ENCODE measurements at regions not wholly inside any gene's neighbourhood (a gene's known extent, or its start where the extent isn't known, plus 50 kb on each side); places are given as distances from the start of the nearest gene placed in this dataset.

- DNase-seq (ENCODE audit: low read depth in 2 of 2) = no peak
Observed at GRCh38 chr12:91316161-91316906, 133.7 kb upstream of the DCN start.

- no peak for DNase-seq (ENCODE audit: low read depth in 2 of 2)
Observed at GRCh38 chr12:91311081-91311480, 128.5 kb upstream of the DCN start.

- DNase-seq (ENCODE audit: low read depth in 2 of 2) = no peak
Observed at GRCh38 chr12:91309450-91309849, 126.8 kb upstream of the DCN start.

- DNase-seq (ENCODE audit: low read depth in 2 of 2) = no peak
Observed at GRCh38 chr12:91307957-91308670, 125.5 kb upstream of the DCN start.

- no peak for DNase-seq (ENCODE audit: low read depth in 2 of 2)
Observed at GRCh38 chr12:91290354-91290753, 107.7 kb upstream of the DCN start.

GRCh38 chr12:91289906-91290305 lies 107.3 kb upstream of the DCN start:
- DNase-seq (ENCODE audit: low read depth in 2 of 2) = no peak

- DNase-seq (ENCODE audit: low read depth in 2 of 2) = no peak
Observed at GRCh38 chr12:91289072-91289471, 106.5 kb upstream of the DCN start.

GRCh38 chr12:91287753-91288152 lies 105.1 kb upstream of the DCN start:
- no peak for DNase-seq (ENCODE audit: low read depth in 2 of 2)

- DNase-seq (ENCODE audit: low read depth in 2 of 2) = no peak
Observed at GRCh38 chr12:91278126-91278525, 95.5 kb upstream of the DCN start.

- no peak for DNase-seq (ENCODE audit: low read depth in 2 of 2)
Observed at GRCh38 chr12:91276509-91276908, 93.9 kb upstream of the DCN start.

GRCh38 chr12:91275321-91275720 lies 92.7 kb upstream of the DCN start:
- DNase-seq (ENCODE audit: low read depth in 2 of 2) = no peak

GRCh38 chr12:91274916-91275315 lies 92.3 kb upstream of the DCN start:
- no peak for DNase-seq (ENCODE audit: low read depth in 2 of 2)

- DNase-seq (ENCODE audit: low read depth in 2 of 2) = no peak
Observed at GRCh38 chr12:91273560-91273959, 90.9 kb upstream of the DCN start.

- DNase-seq (ENCODE audit: low read depth in 2 of 2) = no peak
Observed at GRCh38 chr12:91272461-91273063, 89.9 kb upstream of the DCN start.

- no peak for DNase-seq (ENCODE audit: low read depth in 2 of 2)
Observed at GRCh38 chr12:91271185-91271584, 88.6 kb upstream of the DCN start.

GRCh38 chr12:91267039-91267438 lies 84.4 kb upstream of the DCN start:
- no peak for DNase-seq (ENCODE audit: low read depth in 2 of 2)

GRCh38 chr12:91264178-91264577 lies 81.6 kb upstream of the DCN start:
- no peak for DNase-seq (ENCODE audit: low read depth in 2 of 2)

GRCh38 chr12:91261820-91262676 lies 79.4 kb upstream of the DCN start:
- no peak for DNase-seq (ENCODE audit: low read depth in 2 of 2)

- DNase-seq (ENCODE audit: low read depth in 2 of 2) = no peak
Observed at GRCh38 chr12:91256411-91256810, 73.8 kb upstream of the DCN start.

GRCh38 chr12:91252341-91252740 lies 69.7 kb upstream of the DCN start:
- DNase-seq (ENCODE audit: low read depth in 2 of 2) = no peak

GRCh38 chr12:91250273-91250665 lies 67.7 kb upstream of the DCN start:
- no peak for DNase-seq (ENCODE audit: low read depth in 2 of 2)

All from stimulated activated CD4-positive, alpha-beta T cell treated with anti-CD3 and anti-CD28 coated beads, Interleukin-1b, Interleukin-23, amount 100 ng/mL, for 4 hours (primary cell).